ENCODE measurements at regions not wholly inside any gene's neighbourhood (a gene's known extent, or its start where the extent isn't known, plus 50 kb on each side); places are given as distances from the start of the nearest gene placed in this dataset.
"Not testable (repeated sequence)": the region's sequence is repeated elsewhere in the genome, so short reads cannot be mapped to it uniquely, and the experiment has no call there.

DNA sequence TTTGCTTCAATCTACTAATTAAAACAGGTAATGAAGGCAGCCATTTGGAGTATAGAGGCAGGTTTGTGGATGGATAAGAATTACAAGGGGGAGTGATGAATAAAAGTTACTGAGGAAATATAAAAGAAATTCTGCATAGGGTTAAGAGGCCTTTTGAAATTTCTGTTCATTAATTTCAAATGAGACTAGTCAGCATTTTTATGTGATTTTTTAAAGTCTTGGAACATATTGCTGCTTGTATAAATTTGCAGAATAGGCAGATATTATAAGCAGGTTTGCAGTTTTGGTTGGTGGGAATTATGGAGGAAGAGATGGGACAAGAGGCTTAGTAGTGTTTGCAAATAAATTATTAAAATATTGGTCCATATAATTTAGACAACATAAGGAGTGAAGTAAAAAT, 750.4 kb upstream of the AGA start:
- DNase-seq, result no peak

DNA sequence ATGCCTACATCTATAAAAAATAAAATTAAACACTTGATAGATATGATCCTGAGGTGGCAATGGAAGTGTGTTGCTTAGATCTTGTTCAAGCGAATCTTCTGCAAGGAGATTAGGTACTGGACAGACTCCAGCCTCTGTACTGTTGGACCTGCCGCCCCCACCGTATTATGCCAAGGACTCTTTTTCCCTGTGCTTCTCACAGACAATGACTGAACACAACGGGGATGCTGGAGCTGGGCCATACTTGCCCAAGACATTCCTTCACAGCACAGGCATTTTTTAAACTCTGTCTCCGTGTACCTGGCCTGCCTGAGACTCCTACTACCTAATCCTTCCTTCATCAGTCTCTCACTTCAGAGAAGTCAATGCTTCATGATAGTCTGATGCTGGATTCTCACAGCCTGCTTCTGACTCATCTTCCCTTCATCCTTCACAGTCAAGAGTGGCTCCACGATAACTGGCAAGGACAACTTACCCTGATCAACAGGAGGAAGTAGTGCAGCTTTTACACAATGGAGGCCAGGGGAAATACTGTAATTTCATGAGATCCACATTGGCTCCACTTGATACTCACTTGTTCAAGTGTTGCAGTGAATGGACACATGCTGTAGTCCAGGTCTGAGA, 754.6 kb upstream of the AGA start:
- no peak for DNase-seq

DNA sequence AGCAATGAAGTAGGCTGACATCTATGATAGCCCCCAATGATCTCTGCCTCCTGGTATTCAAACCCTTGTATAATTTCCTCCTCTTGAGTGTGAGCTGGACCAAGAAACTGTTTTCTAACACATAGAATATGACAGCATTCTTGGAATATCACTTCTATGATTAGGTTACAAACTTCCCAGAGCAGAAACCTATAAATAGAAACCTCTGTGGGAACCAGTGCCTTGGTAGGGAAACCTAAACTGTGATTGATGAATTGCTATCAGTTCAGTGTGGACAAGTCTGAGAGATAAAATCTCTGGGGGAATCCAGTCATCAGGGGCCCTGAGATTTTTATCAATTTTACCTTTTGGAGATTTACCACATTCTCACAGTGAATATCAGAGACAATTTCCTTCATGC, 756.5 kb upstream of the AGA start:
- DNase-seq, result no peak

DNA sequence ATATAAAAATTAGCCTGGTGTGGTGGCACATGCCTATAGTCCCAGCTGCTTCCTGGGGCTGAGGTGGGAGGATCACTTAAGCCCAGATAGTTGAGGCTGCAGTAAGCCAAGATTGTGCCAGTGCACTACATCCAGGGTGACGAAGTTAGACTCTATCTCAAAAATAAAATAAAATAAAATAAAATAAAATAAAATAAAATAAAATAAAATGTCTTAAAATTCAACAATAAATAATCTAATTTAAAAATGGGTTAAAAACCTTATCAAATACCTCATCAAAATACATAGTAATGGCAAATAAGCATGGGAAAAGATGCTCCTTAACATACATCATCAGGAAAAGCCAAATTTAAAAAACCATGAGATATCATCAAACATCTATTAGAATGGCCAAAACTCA, 760.2 kb upstream of the AGA start:
- no peak for DNase-seq

DNA sequence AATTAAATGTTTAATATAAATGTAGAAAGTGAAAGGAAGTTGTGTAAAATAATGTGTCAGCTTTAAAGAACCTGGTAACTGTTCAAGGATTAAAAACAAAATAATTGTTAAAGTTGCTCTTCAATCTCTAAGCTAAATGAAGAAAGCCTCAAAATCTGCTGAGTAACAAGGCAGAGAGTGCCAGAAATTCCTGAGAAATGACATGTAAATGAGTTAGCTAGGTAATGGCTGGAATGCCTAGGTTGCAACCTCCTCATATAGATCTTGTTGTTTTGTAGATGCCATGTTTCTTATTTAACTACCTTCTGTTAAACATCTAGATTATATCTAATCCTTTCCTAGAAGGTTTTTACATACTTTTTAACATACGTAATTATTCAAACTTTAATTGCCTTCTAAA, 763.6 kb upstream of the AGA start:
- DNase-seq, result peak in 1 of 2 experiments; percentile 4

DNA sequence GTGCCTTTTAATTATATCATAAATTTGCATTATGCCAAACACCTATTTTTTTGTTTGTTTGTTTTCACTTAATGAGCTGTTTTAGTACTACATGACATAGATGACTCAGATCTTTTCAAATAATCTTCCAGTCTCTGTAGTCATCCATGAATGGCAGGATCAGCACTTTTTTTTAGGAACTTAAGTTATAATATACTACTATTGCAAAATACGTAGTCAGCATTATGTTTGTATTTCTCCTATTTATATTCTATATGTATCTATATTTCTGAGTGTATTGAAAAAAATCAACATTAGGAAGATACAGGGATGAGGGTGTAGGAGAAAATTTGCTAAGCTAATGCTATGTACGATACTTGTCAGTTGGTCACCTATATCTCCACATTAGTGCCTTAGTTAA, 773.1 kb upstream of the AGA start:
- no peak for DNase-seq

DNA sequence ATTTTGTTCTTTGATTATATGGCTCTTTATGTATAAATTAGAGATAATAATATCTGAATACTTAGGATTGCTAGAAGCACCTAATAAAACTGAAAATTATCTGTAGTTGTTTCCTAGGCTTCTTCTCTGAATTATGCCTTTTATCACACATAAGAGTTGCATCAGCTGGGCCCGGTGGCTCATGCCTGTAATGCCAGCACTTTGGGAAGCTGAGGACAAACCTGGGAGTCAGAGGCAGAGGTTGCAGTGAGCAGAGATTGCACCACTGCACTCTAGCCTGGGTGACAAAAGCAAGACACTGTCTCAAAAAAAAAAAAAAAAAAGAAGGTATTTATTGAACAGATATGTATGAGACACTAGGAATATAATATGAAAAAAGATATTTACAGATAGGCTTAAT, 773.5 kb upstream of the AGA start:
- DNase-seq, result no peak

DNA sequence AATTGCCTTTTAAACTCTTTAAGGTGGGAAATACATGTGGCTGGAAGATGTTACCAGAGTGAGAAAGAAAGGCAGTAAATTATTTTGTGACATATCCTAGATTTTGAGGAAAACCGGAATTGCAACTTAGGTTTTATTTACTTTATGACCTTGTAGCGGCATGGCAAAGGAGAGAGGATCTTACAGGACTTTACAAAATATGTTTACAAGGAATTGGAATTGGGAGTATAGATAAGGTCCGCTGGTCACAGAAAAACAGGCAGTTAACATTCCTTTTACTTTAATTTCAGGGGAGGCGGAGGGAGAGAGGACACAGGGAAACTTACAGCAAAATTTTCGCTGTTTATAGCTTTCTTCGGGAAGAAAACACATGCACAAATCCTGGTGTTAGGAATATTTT, 784.2 kb upstream of the AGA start:
- not testable (repeated sequence) for DNase-seq

DNA sequence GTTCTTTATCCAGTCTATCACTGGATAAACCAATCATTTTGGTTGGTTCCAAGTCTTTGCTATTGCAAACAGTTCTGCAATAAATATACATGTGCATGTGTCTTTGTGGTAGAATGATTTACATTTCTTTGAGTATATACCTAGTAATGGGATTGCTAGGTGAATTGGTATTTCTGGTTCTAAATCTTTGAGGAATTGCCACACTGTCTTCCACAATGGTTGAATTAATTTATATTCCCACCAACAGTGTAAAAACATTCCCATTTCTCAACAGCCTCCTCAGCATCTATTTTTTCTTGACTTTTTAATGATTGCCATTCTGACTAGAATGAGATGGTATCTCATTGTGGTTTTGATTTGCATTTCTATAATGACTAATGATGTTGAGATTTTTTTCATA, 791.7 kb upstream of the AGA start:
- no peak for DNase-seq

DNA sequence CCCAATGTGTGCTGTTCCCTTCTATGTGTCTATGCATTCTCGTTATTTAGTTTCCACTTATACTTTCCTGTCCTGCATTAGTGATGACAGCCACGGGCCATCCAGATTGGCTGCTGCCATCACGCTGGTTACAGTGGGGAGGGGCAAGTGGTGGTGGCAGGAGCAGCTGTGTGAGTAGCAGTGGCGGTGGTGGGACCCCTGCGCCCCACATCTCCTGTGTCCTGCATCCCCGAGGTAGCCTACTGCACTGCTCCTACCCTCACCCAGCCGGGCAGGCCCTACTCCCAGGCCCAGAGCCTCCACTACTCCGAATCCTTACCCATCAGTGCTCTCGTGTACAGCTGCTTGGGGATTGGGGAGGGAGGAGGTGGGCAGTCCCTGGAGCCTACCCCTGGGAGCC, 798.7 kb upstream of the AGA start:
- DNase-seq, result no peak

DNA sequence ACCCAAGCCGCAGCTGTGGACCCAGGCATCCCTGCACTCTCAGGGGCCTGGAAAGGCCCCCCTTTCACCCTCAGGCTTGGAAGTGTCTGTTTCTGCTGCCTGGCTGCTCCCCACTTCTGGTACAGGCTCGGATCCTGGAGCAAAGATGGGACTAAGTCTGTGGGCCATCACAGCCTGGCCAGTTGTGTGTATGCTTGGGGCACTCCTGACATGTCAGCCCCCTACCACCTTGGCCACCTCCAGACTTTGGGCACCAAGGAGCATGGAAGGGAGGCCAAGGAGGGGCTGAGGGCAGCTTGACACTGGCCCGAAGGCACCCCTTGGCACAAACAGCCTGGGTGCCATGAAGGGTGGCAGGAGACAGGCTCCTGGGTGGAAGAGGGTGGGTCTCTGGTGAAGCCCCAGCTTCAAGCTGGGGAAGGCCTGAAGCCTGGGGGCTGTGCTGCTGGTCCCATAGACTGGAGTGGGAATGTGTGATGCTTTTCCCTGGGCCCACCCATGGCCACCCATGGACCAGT, 799.4 kb upstream of the AGA start:
- DNase-seq, result no peak

DNA sequence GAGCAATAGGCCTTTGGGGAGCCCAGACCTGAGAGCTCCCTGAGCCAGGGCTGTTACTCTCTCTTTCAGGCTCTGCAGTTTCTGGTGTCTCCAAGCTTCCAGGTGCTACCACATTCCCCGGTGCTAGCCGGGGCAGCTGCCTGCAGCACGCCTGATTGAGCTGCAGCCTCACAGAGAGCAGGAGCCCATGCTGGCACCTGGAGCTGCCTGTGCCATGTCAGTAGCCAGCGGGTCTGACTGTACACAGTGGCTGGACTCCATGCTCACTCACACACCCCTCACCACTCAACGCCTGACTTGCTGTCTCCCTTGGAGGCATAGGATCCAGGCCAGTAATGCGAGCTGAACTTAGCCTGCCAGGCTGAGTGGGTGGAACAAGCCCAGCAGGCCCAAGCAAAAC, 800.4 kb upstream of the AGA start:
- DNase-seq, result no peak

DNA sequence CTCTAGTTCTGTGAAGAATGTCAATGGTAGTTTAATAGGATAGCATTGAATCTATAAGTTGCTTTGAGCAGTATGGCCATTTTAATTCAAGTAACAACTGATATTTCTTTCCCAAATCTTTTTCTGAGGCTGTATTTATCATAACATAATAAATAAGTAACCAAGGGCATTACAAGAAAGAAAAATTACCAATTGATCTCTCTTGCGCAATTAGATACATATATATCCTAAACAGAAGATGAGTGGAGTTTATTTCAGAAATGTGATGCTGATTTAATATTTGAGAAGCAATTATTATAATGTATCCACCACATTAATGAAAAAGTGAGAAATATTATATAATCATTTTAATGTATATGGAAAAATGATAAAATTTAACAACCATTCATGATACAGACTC, 802.5 kb upstream of the AGA start:
- DNase-seq, result no peak

DNA sequence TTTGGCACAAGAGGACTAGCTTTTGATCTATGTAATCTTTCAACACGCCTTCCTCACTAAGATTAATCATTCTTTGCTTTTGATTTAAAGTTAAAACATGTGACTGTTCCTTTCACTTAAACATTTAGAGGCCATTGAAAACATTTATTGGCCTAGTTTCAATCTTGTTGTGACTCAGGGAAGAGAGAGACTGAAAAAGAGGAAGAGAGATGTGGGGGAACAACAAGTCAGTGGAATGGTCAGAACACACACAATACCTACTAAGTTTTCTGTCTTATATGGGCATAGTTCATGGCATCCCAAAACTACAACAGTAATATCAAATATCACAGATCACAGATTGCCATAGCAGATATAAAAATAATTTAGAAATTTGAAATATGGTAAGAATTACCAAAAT, 812.9 kb upstream of the AGA start:
- DNase-seq, result no peak

DNA sequence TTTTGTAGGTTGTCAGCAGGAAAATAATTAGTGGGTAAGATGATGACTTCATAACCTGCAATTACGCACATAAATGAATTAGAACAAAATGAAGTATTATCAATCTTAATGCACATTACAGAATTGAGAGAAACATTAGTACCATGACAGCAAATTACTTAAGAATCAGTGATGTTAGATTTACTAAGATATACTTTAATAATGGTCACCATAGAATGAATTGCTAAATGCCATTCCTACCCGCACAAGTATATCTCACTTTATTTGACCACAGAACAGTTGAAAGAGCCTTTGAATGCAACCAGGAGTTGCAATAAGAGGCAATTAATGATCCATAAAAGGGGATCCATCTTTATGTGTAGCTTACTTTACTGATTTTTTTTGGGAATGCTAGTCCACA, 816.4 kb upstream of the AGA start:
- no peak for DNase-seq

DNA sequence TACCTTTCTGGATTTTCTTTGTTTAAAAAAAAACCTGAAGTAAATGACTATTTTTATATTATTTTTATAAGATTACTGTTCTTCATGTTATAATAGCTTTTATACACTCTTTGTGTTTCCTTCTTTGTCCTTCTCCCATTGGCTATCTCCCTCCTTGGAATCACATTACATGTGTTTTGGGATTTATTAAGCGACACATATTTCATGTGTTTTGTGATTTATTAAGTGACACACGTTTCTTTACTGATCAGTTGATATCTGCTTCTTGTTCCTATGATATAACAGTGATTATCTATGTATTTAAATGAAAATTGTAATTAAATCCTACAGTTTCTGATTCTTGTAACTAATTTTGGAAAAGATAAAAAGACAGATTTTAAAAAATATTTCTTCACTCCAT, 817.3 kb upstream of the AGA start:
- no peak for DNase-seq

DNA sequence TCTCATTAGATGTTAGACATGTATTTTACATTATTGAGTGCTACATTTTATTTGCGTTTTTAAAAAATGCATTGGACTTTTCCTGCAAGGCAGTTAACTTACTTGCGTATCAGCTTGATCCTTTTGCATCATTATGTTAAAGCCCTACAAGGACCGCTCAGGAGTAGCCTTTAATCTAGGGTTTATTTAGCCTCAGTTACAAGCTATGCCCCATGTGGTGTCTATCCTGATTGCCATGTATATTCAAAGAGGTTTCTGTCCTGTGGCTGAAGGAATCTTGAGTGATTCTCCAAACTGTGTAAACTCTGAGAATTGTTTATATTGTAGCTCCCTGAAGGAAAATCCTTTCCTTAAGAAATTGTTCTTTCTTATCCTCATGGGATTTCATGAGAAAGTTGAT, 821.8 kb upstream of the AGA start:
- no peak for DNase-seq

DNA sequence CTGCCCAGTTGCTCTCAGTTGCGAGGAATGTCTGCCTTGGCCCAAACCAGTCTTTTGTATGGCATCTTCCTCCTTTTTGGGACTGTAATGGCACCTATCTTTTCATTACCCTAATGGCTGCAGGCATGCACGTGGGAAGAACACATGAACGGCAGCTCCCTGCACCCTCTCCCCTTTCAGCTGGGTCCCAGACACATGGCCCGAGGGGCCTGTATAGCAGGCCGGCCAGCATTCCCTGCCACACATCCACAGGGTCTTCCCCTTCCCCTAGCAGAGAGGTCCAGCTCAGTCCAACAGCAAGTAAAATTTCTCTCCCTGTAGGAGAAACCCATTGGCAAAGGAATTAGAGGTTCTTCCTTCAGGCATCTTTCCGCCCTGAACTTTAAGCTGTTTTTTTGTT, 829.1 kb upstream of the AGA start:
- no peak for DNase-seq

DNA sequence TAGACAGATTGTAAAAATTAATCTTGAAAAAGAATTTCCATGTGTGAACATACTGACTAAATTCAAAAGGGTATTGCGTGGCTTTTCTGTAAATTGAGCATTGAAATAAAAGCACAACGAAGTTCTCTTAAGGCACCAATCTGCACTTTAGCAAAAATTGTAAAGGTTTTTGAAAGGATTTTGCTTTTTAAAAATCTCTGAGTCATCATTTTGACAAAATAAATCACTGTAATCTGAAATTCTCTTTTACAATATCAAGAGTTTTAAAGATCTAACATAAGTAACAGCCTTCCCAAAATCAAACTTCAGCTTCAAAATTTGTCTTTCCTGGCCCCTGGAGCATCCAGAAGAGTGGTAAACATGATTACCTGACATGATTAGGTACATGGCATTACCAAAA, 830.9 kb upstream of the AGA start:
- DNase-seq, result no peak

DNA sequence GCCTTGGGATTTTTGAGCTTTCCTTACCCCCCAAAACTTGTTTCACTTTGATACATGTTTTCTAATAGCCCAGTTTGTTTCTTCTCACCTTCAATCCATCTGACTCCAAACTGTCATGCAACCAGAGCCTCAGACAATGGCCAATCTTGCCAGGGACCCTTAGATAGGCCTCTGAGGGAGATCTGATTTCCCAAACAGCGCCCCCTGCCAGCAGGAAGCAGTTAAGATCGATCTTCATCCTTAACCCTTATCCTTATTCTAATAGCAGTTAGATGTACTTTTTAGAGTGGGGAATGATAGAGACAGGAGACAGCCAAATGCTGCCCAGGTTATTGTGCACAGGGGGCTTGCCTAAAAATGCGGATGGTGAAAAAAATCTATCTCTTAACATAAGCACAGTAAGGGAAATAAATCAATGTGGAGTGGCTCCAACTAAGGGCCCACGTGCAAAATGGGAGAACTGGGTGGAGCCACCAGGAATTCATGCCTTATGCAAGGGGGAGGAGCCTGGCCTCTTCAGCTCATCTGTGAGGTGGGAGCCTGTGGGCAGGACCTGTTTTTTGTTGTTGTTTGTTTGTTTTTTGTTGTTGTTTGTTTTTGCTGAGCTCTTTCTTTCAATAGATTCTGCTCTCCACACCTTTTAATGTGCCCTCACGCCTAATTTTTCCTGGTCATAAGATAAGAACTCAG, 833.6 kb upstream of the AGA start:
- no peak for DNase-seq

DNA sequence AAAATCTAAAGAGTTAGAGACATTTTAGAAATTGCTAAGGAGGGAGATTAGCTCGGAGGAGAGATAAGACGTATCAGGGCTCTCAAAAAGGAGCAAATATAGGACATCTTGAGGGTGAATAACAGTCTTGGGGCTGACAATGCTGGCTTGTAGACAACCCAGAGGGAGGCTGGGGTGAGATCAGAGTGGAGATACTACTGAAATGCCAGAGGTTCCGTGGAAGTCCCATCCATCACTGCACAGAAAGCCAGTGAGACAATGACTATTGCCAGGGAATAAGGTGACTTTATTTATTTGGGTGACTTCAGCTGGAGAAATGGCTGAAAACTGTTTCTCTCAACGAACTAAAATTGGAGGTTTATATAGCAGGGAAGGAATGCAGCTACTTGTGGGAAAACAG, 838.1 kb upstream of the AGA start:
- no peak for DNase-seq

DNA sequence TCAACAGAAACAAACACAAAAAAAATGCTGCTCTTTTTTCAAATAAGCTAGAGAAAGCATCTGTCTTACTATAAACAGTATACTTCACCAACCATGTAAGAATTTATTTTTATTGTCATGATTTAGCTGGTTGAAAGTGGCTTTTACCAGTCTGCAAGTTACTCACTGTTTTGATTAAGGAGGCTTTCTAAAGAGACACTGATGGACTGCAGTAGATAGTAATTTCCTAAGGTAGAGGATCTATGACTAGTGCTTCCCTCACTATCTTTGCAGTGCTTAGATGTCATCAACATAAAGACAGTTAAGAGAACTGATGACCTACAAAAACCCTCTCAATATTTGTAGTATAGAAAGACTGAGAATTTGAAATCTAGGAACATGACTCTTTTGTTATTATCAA, 846.2 kb upstream of the AGA start:
- no peak for DNase-seq

DNA sequence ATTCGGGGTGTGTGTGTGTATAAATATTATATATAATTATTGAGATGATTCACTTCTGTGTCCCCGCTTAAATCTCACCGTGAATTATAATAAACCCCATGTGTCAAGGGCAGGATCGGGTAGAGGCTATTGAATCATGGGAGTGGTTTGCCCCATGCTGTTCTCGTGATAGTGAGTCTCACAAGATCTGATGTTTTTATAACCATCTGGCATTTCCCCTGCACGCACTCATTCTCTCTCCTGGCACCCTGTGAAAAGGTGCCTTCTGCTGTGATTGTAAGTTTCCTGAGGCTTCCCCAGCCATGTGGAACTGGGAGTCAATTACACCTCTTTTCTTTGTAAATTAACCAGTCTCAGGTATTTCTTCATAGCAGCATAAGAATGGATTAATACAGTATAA, 851.4 kb upstream of the AGA start:
- no peak for DNase-seq

DNA sequence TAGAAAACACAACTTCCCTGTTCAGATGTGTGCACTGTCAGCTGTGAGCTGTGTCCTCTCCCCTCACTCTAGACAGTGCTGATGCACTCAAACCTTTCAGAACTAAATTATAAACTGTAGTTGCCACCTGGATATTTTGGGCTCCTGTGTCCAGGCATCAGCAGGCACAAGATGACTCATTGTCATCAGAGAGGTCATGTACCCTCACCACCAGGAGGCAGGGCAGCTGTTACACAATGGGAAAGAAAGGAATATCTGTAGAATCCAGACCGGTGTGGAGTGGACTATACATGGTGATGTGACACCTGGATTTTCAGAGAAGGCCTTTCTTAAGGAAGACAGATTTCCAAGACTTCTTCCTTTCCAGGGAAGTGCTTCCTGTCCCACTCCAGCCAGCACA, 854.4 kb upstream of the AGA start:
- no peak for DNase-seq

DNA sequence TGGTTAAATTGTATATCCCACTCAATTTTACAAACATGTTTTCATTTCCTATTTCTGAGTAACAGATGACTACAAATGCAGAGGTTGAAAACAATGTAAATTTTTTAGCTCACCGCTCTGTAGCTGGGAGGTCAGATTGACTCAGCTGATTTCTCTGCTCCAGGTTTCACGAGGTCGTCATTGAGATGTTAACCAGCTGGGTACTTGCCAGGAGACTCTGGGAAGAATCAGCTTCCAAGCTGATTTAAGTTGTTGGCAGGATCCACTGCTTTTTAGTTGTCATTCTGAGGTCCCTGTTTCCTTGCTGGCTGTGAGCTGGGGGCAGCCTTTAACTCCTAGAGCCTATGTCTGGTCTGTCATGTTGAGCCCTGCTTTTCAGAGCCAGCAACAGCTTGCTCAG, 864.3 kb upstream of the AGA start:
- DNase-seq, result no peak
